ENCODE measurements at regions not wholly inside any gene's neighbourhood (a gene's known extent, or its start where the extent isn't known, plus 50 kb on each side); places are given as distances from the start of the nearest gene placed in this dataset.

GRCh38 chr6:164578616-164579015, 730.8 kb downstream of the C6orf118 start:
- TF ChIP-seq POLR2AphosphoS5 (IDR thresholded peaks at IDR 0.05; ENCODE audit: low read depth, low read length): no peak
- no peak for TF ChIP-seq REST (IDR thresholded peaks at IDR 0.05; ENCODE audit: insufficient read depth in 1 of 2, low read depth in 2 of 2, low read length in 2 of 2)
